ENCODE measurements at regions not wholly inside any gene's neighbourhood (a gene's known extent, or its start where the extent isn't known, plus 50 kb on each side); places are given as distances from the start of the nearest gene placed in this dataset.
A peak's percentile ranks its signal among the peaks of the same experiment; 100 is the strongest.

DNA sequence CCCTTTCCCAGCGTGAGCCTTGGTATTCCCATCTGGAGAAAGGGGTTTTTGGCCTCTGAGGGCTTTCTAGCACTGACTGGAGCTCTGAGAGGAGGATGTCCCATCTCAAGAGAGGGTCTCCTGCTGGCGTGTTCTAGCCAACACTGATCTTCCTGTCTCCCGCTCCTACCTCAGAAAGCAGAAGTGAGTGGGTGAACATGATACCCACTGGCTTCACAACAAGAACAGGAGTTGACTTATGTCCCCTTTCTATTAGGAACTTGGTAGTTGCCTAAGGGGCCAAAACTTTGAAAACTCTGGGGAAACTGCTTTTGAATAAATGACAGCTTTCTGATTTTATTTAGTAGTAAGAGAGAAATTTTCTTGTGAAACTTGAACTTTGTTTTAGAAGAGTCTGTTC lies 113.1 kb upstream of the ADCY1 start:
- DNase-seq (ENCODE audit: insufficient read length) = no peak
- peak; percentile 82 for FAIRE-seq
- TF ChIP-seq POLR2A (IDR thresholded peaks at IDR 0.05; ENCODE audit: low read depth, low read length) (no peak), TAF1 (IDR thresholded peaks at IDR 0.05; ENCODE audit: borderline replicate concordance, low read depth, low read length) (no peak), POLR2AphosphoS5 (IDR thresholded peaks at IDR 0.05; ENCODE audit: low read depth, low read length) (no peak)

DNA sequence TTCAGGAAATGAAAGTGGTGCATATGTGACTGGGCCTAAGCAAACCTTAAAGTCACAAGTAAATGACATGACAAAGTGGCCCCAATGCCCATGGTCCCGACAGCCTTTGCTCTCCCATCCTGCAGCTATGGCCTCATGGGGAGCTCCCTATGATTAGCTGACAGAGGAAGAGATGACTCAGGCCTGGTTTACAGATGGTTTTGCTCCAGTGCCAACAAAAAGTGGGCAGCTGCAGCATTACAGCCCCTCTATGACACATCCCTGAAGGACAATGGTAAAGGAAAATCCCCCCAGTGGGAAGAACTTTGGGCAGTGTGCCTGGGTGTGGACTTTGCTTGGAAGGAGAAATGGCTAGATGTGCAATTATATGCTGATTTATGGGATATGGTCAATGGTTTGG lies 105.1 kb upstream of the ADCY1 start:
- FAIRE-seq = no peak
- DNase-seq (ENCODE audit: insufficient read length) = no peak

DNA sequence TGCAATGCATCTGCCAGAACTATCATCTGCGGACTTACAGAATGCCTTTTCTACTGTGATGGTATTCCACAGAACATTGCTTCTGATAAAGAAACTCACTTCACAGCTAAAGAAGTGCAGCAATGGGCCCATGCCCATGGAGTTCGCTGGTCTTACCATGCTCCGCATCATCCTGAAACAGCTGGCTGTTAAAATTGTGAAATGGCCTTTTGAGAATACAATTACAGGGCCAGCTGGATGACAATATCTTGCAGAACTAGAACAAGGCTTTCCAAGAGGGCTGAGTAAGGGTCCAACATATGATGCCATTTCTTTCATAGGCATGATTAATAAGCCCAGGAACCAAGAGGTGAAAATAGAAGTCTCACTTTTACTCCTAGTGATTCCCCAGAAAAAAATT lies 104.1 kb upstream of the ADCY1 start:
- FAIRE-seq = no peak

More for the DNA sequence above, 105.1 kb upstream of the ADCY1 start:
- TF ChIP-seq POLR2AphosphoS5 (IDR thresholded peaks at IDR 0.05; ENCODE audit: low read depth, low read length) (no peak), TAF1 (IDR thresholded peaks at IDR 0.05; ENCODE audit: borderline replicate concordance, low read depth, low read length) (no peak), POLR2A (IDR thresholded peaks at IDR 0.05; ENCODE audit: low read depth, low read length) (no peak)

DNA sequence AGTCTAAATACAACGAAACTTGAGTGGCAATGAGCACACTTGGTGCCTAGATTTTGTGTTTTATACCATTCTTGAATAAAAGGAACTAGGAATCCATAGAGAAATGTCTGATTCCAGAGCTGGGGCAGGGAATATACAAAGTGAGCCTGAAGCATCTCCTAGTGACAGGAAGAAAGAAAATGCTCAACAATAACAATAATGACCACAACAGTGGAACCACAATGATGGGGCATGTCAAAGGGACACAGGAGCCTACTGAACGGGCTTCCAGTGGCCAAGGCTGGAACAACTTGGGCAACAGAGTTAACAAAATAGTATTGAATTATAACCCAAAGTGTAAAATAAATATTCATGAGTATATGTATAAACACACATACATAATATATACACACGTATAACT lies 94.4 kb upstream of the ADCY1 start:
- TF ChIP-seq POLR2AphosphoS5 (IDR thresholded peaks at IDR 0.05; ENCODE audit: low read depth, low read length) (no peak), POLR2A (IDR thresholded peaks at IDR 0.05; ENCODE audit: low read depth, low read length) (no peak), TAF1 (IDR thresholded peaks at IDR 0.05; ENCODE audit: borderline replicate concordance, low read depth, low read length) (no peak)
- FAIRE-seq (no peak), DNase-seq (ENCODE audit: insufficient read length) (no peak)

More for the DNA sequence above, 104.1 kb upstream of the ADCY1 start:
- TF ChIP-seq POLR2A (IDR thresholded peaks at IDR 0.05; ENCODE audit: low read depth, low read length) (no peak), TAF1 (IDR thresholded peaks at IDR 0.05; ENCODE audit: borderline replicate concordance, low read depth, low read length) (no peak), POLR2AphosphoS5 (IDR thresholded peaks at IDR 0.05; ENCODE audit: low read depth, low read length) (no peak)
- DNase-seq (ENCODE audit: insufficient read length) = no peak

DNA sequence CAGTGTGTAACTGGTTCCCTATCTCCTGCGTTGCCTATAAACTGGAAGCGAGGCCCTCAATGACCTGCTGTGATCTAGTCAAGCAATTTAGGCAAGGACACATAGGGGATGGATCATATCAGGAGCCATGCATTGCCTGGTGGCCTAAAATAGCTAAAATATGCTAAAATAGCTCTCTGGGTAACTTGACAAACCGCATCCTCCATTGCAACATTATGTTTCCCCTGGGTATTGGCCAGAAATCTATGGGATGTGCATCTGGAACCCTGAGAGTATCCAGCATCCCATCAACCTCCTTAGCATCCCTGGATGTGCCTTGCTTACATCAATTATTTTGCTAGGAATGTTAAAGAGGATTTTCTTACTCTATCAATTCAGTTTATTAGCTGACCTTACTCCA lies 91.7 kb upstream of the ADCY1 start:
- DNase-seq (ENCODE audit: insufficient read length) (no peak), FAIRE-seq (no peak)
- TF ChIP-seq POLR2AphosphoS5 (IDR thresholded peaks at IDR 0.05; ENCODE audit: low read depth, low read length) (no peak), TAF1 (IDR thresholded peaks at IDR 0.05; ENCODE audit: borderline replicate concordance, low read depth, low read length) (no peak), POLR2A (IDR thresholded peaks at IDR 0.05; ENCODE audit: low read depth, low read length) (no peak)

DNA sequence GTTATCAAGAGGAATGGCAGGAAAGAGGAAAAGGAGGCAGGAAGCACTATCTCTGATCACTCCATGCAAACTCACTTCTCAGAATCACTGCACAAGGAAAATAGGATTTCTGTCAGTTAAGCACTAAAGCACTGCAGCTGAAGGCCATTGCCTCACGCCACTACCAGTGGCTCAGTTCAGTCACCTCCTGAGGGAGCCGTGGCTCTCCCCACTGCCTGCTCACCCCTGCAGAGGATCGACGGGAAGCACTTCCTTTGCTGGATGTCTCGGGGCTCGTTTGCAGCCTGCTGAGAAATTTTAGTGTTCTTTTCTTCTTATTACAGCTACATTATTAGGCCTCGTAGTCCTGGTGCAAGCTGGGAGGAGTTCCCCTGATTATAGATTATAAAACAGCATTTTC lies 90.1 kb upstream of the ADCY1 start:
- TF ChIP-seq POLR2A (IDR thresholded peaks at IDR 0.05; ENCODE audit: low read depth, low read length) (no peak), TAF1 (IDR thresholded peaks at IDR 0.05; ENCODE audit: borderline replicate concordance, low read depth, low read length) (no peak), POLR2AphosphoS5 (IDR thresholded peaks at IDR 0.05; ENCODE audit: low read depth, low read length) (no peak)
- DNase-seq (ENCODE audit: insufficient read length) = no peak
- FAIRE-seq = no peak

DNA sequence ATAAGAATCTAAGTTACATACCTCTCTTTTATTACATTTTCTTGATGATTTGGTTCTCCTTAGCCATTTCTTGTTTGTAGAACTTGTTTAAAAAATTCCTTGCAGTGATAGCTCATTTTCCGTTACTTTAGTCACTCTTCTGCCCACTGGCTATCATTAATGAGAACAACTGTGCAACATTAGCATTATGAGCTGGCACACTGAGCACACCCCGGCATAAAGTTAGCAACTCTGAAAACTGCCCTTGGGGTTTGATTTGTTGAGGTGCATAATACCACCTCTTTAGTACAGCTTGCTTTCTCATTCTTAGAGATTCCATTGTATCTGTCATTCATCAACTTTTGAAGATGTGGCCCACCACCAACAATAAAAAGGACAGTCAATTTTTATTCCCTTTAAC lies 87.6 kb upstream of the ADCY1 start:
- TF ChIP-seq POLR2A (IDR thresholded peaks at IDR 0.05; ENCODE audit: low read depth, low read length) (no peak), POLR2AphosphoS5 (IDR thresholded peaks at IDR 0.05; ENCODE audit: low read depth, low read length) (no peak), TAF1 (IDR thresholded peaks at IDR 0.05; ENCODE audit: borderline replicate concordance, low read depth, low read length) (no peak)
- DNase-seq (ENCODE audit: insufficient read length) (no peak), FAIRE-seq (no peak)

DNA sequence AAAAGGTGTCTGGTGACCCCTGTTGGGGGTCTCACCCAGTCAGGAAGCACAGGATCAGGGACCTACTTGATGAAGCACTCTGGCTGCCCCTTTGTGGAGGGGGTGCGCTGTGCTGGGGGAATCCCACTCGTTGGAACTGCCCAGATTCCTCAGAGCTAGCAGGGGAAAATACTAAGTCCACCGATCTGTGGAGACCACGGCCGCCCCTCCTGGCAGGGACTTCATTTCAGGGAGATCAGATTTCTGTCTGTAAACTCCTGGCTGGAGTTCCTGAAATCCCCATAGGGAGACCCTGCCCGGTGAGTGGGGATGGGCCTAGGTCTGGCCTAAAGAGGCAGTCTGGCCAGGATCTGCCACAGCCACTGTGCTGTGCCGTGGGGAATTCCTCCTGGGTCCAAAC lies 79.3 kb upstream of the ADCY1 start:
- no peak for DNase-seq (ENCODE audit: insufficient read length)
- FAIRE-seq = no peak
- TF ChIP-seq TAF1 (IDR thresholded peaks at IDR 0.05; ENCODE audit: borderline replicate concordance, low read depth, low read length) (no peak), POLR2A (IDR thresholded peaks at IDR 0.05; ENCODE audit: low read depth, low read length) (no peak), POLR2AphosphoS5 (IDR thresholded peaks at IDR 0.05; ENCODE audit: low read depth, low read length) (no peak)

DNA sequence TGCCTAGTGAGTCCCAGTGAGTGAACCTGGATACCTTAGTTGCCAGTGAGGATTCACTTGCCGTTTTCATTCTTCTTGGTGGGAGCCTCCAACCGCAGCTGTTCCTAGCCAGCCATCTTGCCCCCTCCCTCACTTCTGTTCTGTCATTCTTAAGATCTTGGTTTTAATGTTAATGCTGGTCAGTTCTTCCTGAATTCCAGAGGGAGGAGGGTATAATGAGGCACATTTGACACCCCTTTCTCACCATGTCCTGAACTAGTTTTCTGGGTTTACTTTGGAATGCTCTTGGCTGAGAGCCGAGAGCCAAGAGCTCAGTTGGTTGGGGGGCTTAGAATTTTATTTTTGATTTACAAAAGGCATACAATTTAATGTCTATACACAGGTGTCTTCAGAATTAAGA lies 78.5 kb upstream of the ADCY1 start:
- no peak for FAIRE-seq
- TF ChIP-seq TAF1 (IDR thresholded peaks at IDR 0.05; ENCODE audit: borderline replicate concordance, low read depth, low read length) = no peak
- TF ChIP-seq POLR2AphosphoS5 (IDR thresholded peaks at IDR 0.05; ENCODE audit: low read depth, low read length) = no peak
- no peak for TF ChIP-seq POLR2A (IDR thresholded peaks at IDR 0.05; ENCODE audit: low read depth, low read length)

DNA sequence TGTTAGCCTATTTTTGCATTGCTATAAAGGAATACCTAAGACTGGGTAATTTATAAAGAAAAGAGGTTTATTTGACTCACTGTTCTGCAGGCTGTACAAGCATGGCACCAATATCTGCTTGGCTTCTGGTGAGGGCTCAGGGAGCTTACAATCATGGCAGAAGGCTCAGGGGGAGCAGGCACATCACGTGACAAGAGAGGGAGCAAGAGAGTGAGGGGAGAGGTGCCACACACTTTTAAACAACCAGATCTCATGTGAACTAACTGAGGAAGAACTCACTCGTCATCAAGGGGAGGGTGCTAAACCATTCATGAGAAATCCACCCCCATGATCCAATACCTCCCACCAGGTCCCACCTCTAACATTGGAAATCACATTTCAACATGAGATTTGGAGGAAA lies 73.9 kb upstream of the ADCY1 start:
- no peak for FAIRE-seq
- TF ChIP-seq POLR2AphosphoS5 (IDR thresholded peaks at IDR 0.05; ENCODE audit: low read depth, low read length) (no peak), POLR2A (IDR thresholded peaks at IDR 0.05; ENCODE audit: low read depth, low read length) (no peak), TAF1 (IDR thresholded peaks at IDR 0.05; ENCODE audit: borderline replicate concordance, low read depth, low read length) (no peak)
- DNase-seq (ENCODE audit: insufficient read length) = no peak

More for the DNA sequence above, 78.5 kb upstream of the ADCY1 start:
- no peak for DNase-seq (ENCODE audit: insufficient read length)

DNA sequence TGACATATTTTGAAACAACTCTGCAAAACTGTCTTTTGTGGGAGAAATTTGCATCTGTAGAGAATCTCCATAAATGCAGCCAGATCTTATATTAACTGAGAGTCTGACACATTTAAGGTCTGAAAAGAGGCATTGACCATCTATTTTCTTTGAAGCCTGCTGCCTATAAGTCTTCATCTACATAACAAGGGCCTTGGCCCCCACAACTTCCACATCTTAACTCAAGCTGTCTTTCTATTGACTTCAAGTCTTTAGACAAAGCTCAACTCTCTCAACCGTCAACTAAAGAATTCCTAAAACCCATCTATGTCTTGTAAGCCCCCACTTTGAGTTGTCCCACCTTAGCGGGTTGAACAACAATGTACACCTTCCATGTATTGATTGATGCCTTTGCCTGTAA lies 72.4 kb upstream of the ADCY1 start:
- DNase-seq (ENCODE audit: insufficient read length) (no peak), FAIRE-seq (no peak)
- TF ChIP-seq POLR2A (IDR thresholded peaks at IDR 0.05; ENCODE audit: low read depth, low read length) (no peak), POLR2AphosphoS5 (IDR thresholded peaks at IDR 0.05; ENCODE audit: low read depth, low read length) (no peak), TAF1 (IDR thresholded peaks at IDR 0.05; ENCODE audit: borderline replicate concordance, low read depth, low read length) (no peak)

DNA sequence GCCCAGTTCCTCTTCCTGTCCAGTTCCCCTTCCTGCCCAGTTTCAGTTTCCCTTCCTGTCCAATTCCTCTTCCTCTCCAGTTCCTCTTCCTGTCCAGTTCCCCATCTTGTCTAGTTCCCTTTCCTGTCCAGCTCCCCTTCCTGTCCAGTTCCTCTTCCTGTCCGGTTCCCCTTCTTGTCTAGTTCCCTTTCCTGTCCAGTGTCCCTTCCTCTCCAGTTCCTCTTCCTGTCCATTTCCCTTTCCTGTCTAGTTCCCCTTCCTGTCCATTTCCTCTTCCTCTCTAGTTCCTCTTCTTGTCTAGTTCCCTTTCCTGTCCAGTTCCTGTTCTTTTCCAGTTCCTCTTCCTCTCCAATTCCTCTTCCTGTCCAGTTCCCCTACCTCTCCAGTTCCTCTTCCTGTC lies 68.1 kb upstream of the ADCY1 start:
- FAIRE-seq = peak; percentile 58
- no peak for DNase-seq (ENCODE audit: insufficient read length)
- TF ChIP-seq POLR2AphosphoS5 (IDR thresholded peaks at IDR 0.05; ENCODE audit: low read depth, low read length) (no peak), TAF1 (IDR thresholded peaks at IDR 0.05; ENCODE audit: borderline replicate concordance, low read depth, low read length) (no peak), POLR2A (IDR thresholded peaks at IDR 0.05; ENCODE audit: low read depth, low read length) (no peak)

DNA sequence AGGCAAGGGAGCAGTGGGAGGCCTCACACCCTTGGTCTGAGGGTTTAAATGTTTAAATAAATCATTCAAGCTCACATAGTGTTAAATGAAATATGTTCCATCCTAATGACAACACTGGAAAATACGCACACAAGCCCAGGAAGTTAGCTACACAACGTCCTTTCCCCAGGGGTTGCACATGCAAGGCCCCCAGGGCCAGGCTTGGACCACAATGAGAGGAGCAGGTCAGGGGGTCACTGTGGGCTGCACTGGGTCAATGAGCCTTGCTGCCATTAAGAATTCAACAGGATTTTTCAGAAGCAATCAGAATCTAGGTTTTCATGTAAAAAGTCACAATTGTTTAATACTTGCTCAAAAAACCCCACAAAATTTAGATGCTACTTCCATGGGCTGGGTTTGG lies 64.9 kb upstream of the ADCY1 start:
- no peak for TF ChIP-seq TAF1 (IDR thresholded peaks at IDR 0.05; ENCODE audit: borderline replicate concordance, low read depth, low read length)
- no peak for TF ChIP-seq POLR2A (IDR thresholded peaks at IDR 0.05; ENCODE audit: low read depth, low read length)
- TF ChIP-seq POLR2AphosphoS5 (IDR thresholded peaks at IDR 0.05; ENCODE audit: low read depth, low read length) = no peak
- DNase-seq (ENCODE audit: insufficient read length) (no peak), FAIRE-seq (no peak)

Data from GM12892 (cell line).